ENCODE measurements at regions not wholly inside any gene's neighbourhood (a gene's known extent, or its start where the extent isn't known, plus 50 kb on each side); places are given as distances from the start of the nearest gene placed in this dataset.

- Histone ChIP-seq H3K9me3 (no peaks in the 10 kb centered on the region), H3K36me3 (no peaks in the 10 kb centered on the region), H3K27me3 (no peaks in the 10 kb centered on the region), H3K4me3 (no peak overlapping the region), H3K4me1 (peaks cover 0 to 22% (median 14%) of the 10 kb centered on the region in 4 donors), H3K27ac (peak overlapping the region in 2 of 4 donors; percentile 9 to 33)
- 65 to 86% methylated on average over 5 of the region's 5 CpGs for WGBS, 2 donors
- intact Hi-C loops (cut with DNase I): no loop called here
- TF ChIP-seq POLR2A (IDR thresholded peaks at IDR 0.05) (no peak), POLR2AphosphoS5 (IDR thresholded peaks at IDR 0.05) (no peak), EP300 (IDR thresholded peaks at IDR 0.05) (no peak), CTCF (IDR thresholded peaks at IDR 0.05) (no peak)
- DNase-seq: no peak
Measured at GRCh38 chr1:229027158-229027557, 243.8 kb upstream of the RAB4A start.

GRCh38 chr1:229027622-229028182 lies 243.2 kb upstream of the RAB4A start:
- TF ChIP-seq EP300 (IDR thresholded peaks at IDR 0.05): no peak
- TF ChIP-seq POLR2A (IDR thresholded peaks at IDR 0.05): no peak
- TF ChIP-seq POLR2AphosphoS5 (IDR thresholded peaks at IDR 0.05): peak in 2 of 4 donors; percentile 18 to 49
- intact Hi-C loops (cut with DNase I): no loop called here
- 27 to 50% methylated on average over 8 of the region's 8 CpGs for WGBS, 2 donors

GRCh38 chr1:229028544-229028943 lies 242.4 kb upstream of the RAB4A start:
- no peak for DNase-seq
- Histone ChIP-seq H3K27me3 (no peaks in the 10 kb centered on the region), H3K9me3 (no peaks in the 10 kb centered on the region), H3K36me3 (no peaks in the 10 kb centered on the region), H3K4me3 (no peak overlapping the region), H3K27ac (no peak overlapping the region), H3K4me1 (peaks cover 0 to 18% (median 13%) of the 10 kb centered on the region in 4 donors)
- intact Hi-C loops (cut with DNase I): no loop called here
- TF ChIP-seq POLR2AphosphoS5 (IDR thresholded peaks at IDR 0.05) (no peak), EP300 (IDR thresholded peaks at IDR 0.05) (no peak), CTCF (IDR thresholded peaks at IDR 0.05) (no peak), POLR2A (IDR thresholded peaks at IDR 0.05) (no peak)
- WGBS, 2 donors: 86 to 92% methylated on average over 11 of the region's 11 CpGs

More at GRCh38 chr1:229027622-229028182, 243.2 kb upstream of the RAB4A start:
- DNase-seq: peak; percentile 83
- H3K27me3 ChIP-seq: no peaks in the 10 kb centered on the region
- H3K9me3 ChIP-seq: no peaks in the 10 kb centered on the region
- no peak overlapping the region for H3K4me3 ChIP-seq
- peak overlapping the region in 1 of 4 donors; percentile 31 for H3K27ac ChIP-seq
- peaks cover 0 to 22% (median 14%) of the 10 kb centered on the region in 4 donors for H3K4me1 ChIP-seq
- no peaks in the 10 kb centered on the region for H3K36me3 ChIP-seq

GRCh38 chr1:229028987-229029878 lies 241.7 kb upstream of the RAB4A start:
- Histone ChIP-seq H3K27ac (no peak overlapping the region), H3K4me3 (no peak overlapping the region), H3K36me3 (no peaks in the 10 kb centered on the region), H3K27me3 (no peaks in the 10 kb centered on the region), H3K9me3 (no peaks in the 10 kb centered on the region), H3K4me1 (peaks cover 0 to 13% (median 9%) of the 10 kb centered on the region in 4 donors)
- 89 to 92% methylated on average over 10 of the region's 10 CpGs for WGBS, 2 donors
- intact Hi-C loops (cut with DNase I): no loop called here
- TF ChIP-seq POLR2A (IDR thresholded peaks at IDR 0.05) (no peak), POLR2AphosphoS5 (IDR thresholded peaks at IDR 0.05) (no peak), CTCF (IDR thresholded peaks at IDR 0.05) (no peak), EP300 (IDR thresholded peaks at IDR 0.05) (no peak)
- DNase-seq: no peak

GRCh38 chr1:229029879-229030235 lies 241.1 kb upstream of the RAB4A start:
- 97 to 98% methylated on average over 1 of the region's 1 CpG for WGBS, 2 donors
- intact Hi-C loops (cut with DNase I): no loop called here
- no peaks in the 10 kb centered on the region for H3K9me3 ChIP-seq

More at GRCh38 chr1:229029879-229030235, 241.1 kb upstream of the RAB4A start:
- H3K4me3 ChIP-seq: no peak overlapping the region
- no peak overlapping the region for H3K27ac ChIP-seq
- H3K27me3 ChIP-seq: no peaks in the 10 kb centered on the region
- TF ChIP-seq CTCF (IDR thresholded peaks at IDR 0.05): no peak
- TF ChIP-seq POLR2AphosphoS5 (IDR thresholded peaks at IDR 0.05): no peak
- TF ChIP-seq POLR2A (IDR thresholded peaks at IDR 0.05): no peak
- no peak for TF ChIP-seq EP300 (IDR thresholded peaks at IDR 0.05)
- H3K4me1 ChIP-seq: peaks cover 0 to 8% (median 5%) of the 10 kb centered on the region in 4 donors
- no peak for DNase-seq
- H3K36me3 ChIP-seq: no peaks in the 10 kb centered on the region

Measured in sigmoid colon (tissue), 6 donors.